Astrocyte (in vitro differentiated cells and primary cell): ENCODE measurements at regions not wholly inside any gene's neighbourhood (a gene's known extent, or its start where the extent isn't known, plus 50 kb on each side); places are given as distances from the start of the nearest gene placed in this dataset.

Source experiments
- DNase-seq: peaks from one replicate; pipeline ENCODE4 v3.0.0-alpha.2; 2010; ENCODE audit warnings: low read depth
- FAIRE-seq: peaks from 2 replicates; lab custom pipeline; 2011; peaks lifted over from hg19 to GRCh38; lab: Jason Lieb, UNC
- H2AFZ ChIP-seq: 2 replicates; pipeline ENCODE4 v1.6.0; 2012; ENCODE audit warnings: low read depth, low read length, inconsistent platforms
- H3K27ac ChIP-seq: 2 replicates; pipeline ENCODE4 v1.5.1; 2011; ENCODE audit warnings: low read depth, low read length, inconsistent platforms
- H3K27me3 ChIP-seq: 2 replicates; pipeline ENCODE4 v1.6.0; 2011; ENCODE audit warnings: low read length, inconsistent platforms; ENCODE audit not compliant: insufficient read depth
- H3K36me3 ChIP-seq: 2 replicates; pipeline ENCODE4 v1.5.1; 2011; ENCODE audit warnings: low read length, inconsistent platforms; ENCODE audit not compliant: insufficient read depth
- H3K4me1 ChIP-seq: 2 replicates; pipeline ENCODE4 v1.5.1; 2011; ENCODE audit warnings: low read length, inconsistent platforms; ENCODE audit not compliant: insufficient read depth
- H3K4me2 ChIP-seq: 2 replicates; pipeline ENCODE4 v1.6.0; 2012; ENCODE audit warnings: low read length, inconsistent platforms
- H3K4me3 ChIP-seq: 2 replicates; pipeline ENCODE4 v1.5.1; 2011; ENCODE audit warnings: low read depth, mild to moderate bottlenecking, low read length, inconsistent platforms; ENCODE audit not compliant: insufficient read depth
- H3K79me2 ChIP-seq: 2 replicates; pipeline ENCODE4 v1.6.0; 2012; ENCODE audit warnings: mild to moderate bottlenecking, low read length, inconsistent platforms; ENCODE audit not compliant: insufficient read depth
- H3K9ac ChIP-seq: 2 replicates; pipeline ENCODE4 v1.6.0; 2012; ENCODE audit warnings: mild to moderate bottlenecking, low read length, inconsistent platforms
- H3K9me3 ChIP-seq: 2 replicates; pipeline ENCODE4 v1.5.1; 2012; ENCODE audit warnings: low read depth, mild to moderate bottlenecking, low read length, inconsistent platforms; ENCODE audit not compliant: insufficient read depth
- H4K20me1 ChIP-seq: 2 replicates; pipeline ENCODE4 v1.6.0; 2012; ENCODE audit warnings: low read length, inconsistent platforms; ENCODE audit not compliant: insufficient read depth
- H3K27ac Mint-ChIP-seq: one replicate; pipeline ENCODE4 v1.8.0; 2021; ENCODE audit warnings: mild to moderate bottlenecking, mixed read lengths; ENCODE audit not compliant: unreplicated experiment
- H3K27me3 Mint-ChIP-seq: one replicate; pipeline ENCODE4 v1.8.0; 2021; ENCODE audit warnings: low read depth, mixed read lengths; ENCODE audit not compliant: unreplicated experiment
- H3K36me3 Mint-ChIP-seq: one replicate; pipeline ENCODE4 v1.8.0; 2021; ENCODE audit warnings: low read depth, mixed read lengths; ENCODE audit not compliant: unreplicated experiment
- H3K4me1 Mint-ChIP-seq: one replicate; pipeline ENCODE4 v1.8.0; 2021; ENCODE audit warnings: low read depth, mixed read lengths; ENCODE audit not compliant: unreplicated experiment
- H3K4me3 Mint-ChIP-seq: one replicate; pipeline ENCODE4 v1.8.0; 2021; ENCODE audit warnings: mild to moderate bottlenecking, moderate library complexity, mixed read lengths; ENCODE audit not compliant: unreplicated experiment
- H3K9me3 Mint-ChIP-seq: one replicate; pipeline ENCODE4 v1.8.0; 2021; ENCODE audit warnings: mild to moderate bottlenecking, mixed read lengths; ENCODE audit not compliant: unreplicated experiment
- EZH2 ChIP-seq: IDR thresholded peaks from 2 replicates; pipeline ENCODE4 v1.6.1; 2012; ENCODE audit warnings: mild to moderate bottlenecking, low read length, inconsistent platforms; ENCODE audit not compliant: insufficient read depth
- TF ChIP-seq, protein P1 (sequence below): IDR thresholded peaks from 2 replicates; pipeline ENCODE4 v1.5.1; 2011; ENCODE audit warnings: low read depth, mild to moderate bottlenecking, inconsistent platforms, low read length, moderate library complexity; ENCODE audit not compliant: insufficient read depth

GRCh38 chr13:53856573-53857195 lies 828.1 kb downstream of the OLFM4 start:
- no peak overlapping the region for H3K9ac ChIP-seq
- no peaks in the 10 kb centered on the region for H3K79me2 ChIP-seq
- Mint-ChIP-seq H3K36me3 (no peaks in the 10 kb centered on the region), H3K4me3 (no peak overlapping the region), H3K27me3 (no peaks in the 10 kb centered on the region), H3K4me1 (no peaks in the 10 kb centered on the region), H3K9me3 (no peaks in the 10 kb centered on the region), H3K27ac (no peak overlapping the region)
- no peaks in the 10 kb centered on the region for H4K20me1 ChIP-seq
- FAIRE-seq (no peak), DNase-seq (no peak)
- H3K9me3 ChIP-seq, result no peaks in the 10 kb centered on the region
- no peak overlapping the region for H3K4me3 ChIP-seq
- TF ChIP-seq EZH2, result no peak
- TF ChIP-seq, protein P1, sequence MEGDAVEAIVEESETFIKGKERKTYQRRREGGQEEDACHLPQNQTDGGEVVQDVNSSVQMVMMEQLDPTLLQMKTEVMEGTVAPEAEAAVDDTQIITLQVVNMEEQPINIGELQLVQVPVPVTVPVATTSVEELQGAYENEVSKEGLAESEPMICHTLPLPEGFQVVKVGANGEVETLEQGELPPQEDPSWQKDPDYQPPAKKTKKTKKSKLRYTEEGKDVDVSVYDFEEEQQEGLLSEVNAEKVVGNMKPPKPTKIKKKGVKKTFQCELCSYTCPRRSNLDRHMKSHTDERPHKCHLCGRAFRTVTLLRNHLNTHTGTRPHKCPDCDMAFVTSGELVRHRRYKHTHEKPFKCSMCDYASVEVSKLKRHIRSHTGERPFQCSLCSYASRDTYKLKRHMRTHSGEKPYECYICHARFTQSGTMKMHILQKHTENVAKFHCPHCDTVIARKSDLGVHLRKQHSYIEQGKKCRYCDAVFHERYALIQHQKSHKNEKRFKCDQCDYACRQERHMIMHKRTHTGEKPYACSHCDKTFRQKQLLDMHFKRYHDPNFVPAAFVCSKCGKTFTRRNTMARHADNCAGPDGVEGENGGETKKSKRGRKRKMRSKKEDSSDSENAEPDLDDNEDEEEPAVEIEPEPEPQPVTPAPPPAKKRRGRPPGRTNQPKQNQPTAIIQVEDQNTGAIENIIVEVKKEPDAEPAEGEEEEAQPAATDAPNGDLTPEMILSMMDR, result no peak
- H3K27me3 ChIP-seq, result no peaks in the 10 kb centered on the region
- H3K36me3 ChIP-seq, result no peaks in the 10 kb centered on the region
- H2AFZ ChIP-seq, result no peak overlapping the region
- no peaks in the 10 kb centered on the region for H3K4me1 ChIP-seq
- no peak overlapping the region for H3K27ac ChIP-seq
- H3K4me2 ChIP-seq, result no peak overlapping the region

- Mint-ChIP-seq H3K4me3 (no peak overlapping the region), H3K36me3 (no peaks in the 10 kb centered on the region), H3K4me1 (no peaks in the 10 kb centered on the region), H3K27me3 (no peaks in the 10 kb centered on the region), H3K27ac (no peak overlapping the region), H3K9me3 (no peaks in the 10 kb centered on the region)
- Histone ChIP-seq H3K27me3 (no peaks in the 10 kb centered on the region), H3K36me3 (no peaks in the 10 kb centered on the region), H3K4me2 (no peak overlapping the region), H3K27ac (no peak overlapping the region), H3K9me3 (no peaks in the 10 kb centered on the region), H3K79me2 (no peaks in the 10 kb centered on the region), H4K20me1 (no peaks in the 10 kb centered on the region), H3K4me1 (no peaks in the 10 kb centered on the region), H3K9ac (no peak overlapping the region), H3K4me3 (no peak overlapping the region), H2AFZ (no peak overlapping the region)
- DNase-seq (no peak), FAIRE-seq (no peak)
- TF ChIP-seq EZH2, result no peak
- TF ChIP-seq, protein P1, result no peak
Observed at GRCh38 chr13:53863520-53863919, 834.9 kb downstream of the OLFM4 start.

GRCh38 chr13:53873558-53873957 lies 844.9 kb downstream of the OLFM4 start:
- Mint-ChIP-seq H3K27ac (no peak overlapping the region), H3K4me1 (no peaks in the 10 kb centered on the region), H3K4me3 (no peak overlapping the region), H3K27me3 (no peaks in the 10 kb centered on the region), H3K9me3 (no peaks in the 10 kb centered on the region), H3K36me3 (no peaks in the 10 kb centered on the region)
- Histone ChIP-seq H3K27me3 (no peaks in the 10 kb centered on the region), H3K27ac (no peak overlapping the region), H3K4me3 (no peak overlapping the region), H3K4me2 (no peak overlapping the region), H4K20me1 (no peaks in the 10 kb centered on the region), H3K9me3 (no peaks in the 10 kb centered on the region), H3K4me1 (no peaks in the 10 kb centered on the region), H2AFZ (no peak overlapping the region), H3K79me2 (no peaks in the 10 kb centered on the region), H3K36me3 (no peaks in the 10 kb centered on the region), H3K9ac (no peak overlapping the region)
- no peak for FAIRE-seq
- no peak for DNase-seq
- TF ChIP-seq, protein P1, result no peak
- TF ChIP-seq EZH2, result no peak
